ENCODE measurements at regions not wholly inside any gene's neighbourhood (a gene's known extent, or its start where the extent isn't known, plus 50 kb on each side); places are given as distances from the start of the nearest gene placed in this dataset.

GRCh38 chr3:153426344-153426743 lies 264.3 kb downstream of the RAP2B start:
- DNase-seq (ENCODE audit: low read depth, low spot score) (no peak), FAIRE-seq (no peak)
- no peaks in the 10 kb centered on the region for H4K20me1 ChIP-seq (replicated peaks; ENCODE audit: control insufficient read depth, extremely low read depth, insufficient read depth, low read length)
- no peaks in the 10 kb centered on the region for H3K36me3 ChIP-seq (ENCODE audit: control insufficient read depth in 2 of 2, extremely low read depth in 1 of 2, insufficient read depth in 2 of 2, low read length in 2 of 2)
- H3K4me3 ChIP-seq (replicated peaks in 1 of 3; ENCODE audit: insufficient read depth in 1 of 3, low read depth in 1 of 3, low read length in 3 of 3): no peak overlapping the region
- no peaks in the 10 kb centered on the region for H3K4me1 ChIP-seq (ENCODE audit: control insufficient read depth, extremely low read depth, insufficient read depth, low read length)
- intact Hi-C loops (cut with micrococcal nuclease) (no loop called here), dilution Hi-C loops (cut with MboI; ENCODE audit: extremely low pct_ligation_motif_present, low sequenced_read_pairs) (no loop called here)
- no peak overlapping the region for H2AFZ ChIP-seq (ENCODE audit: low read depth, low read length)
- no peaks in the 10 kb centered on the region for H3K27me3 ChIP-seq (ENCODE audit: control insufficient read depth in 2 of 2, insufficient read depth in 2 of 2, low read length in 2 of 2)
- no peaks in the 10 kb centered on the region for H3K9me1 ChIP-seq (replicated peaks; ENCODE audit: control insufficient read depth, extremely low read depth, insufficient read depth, low read length)
- H3K27ac ChIP-seq (ENCODE audit: insufficient read depth, low read depth, low read length): no peak overlapping the region
- no peak overlapping the region for H3K9ac ChIP-seq (replicated peaks; ENCODE audit: extremely low read depth, insufficient read depth, low read length)
- no peaks in the 10 kb centered on the region for H3K9me3 ChIP-seq (replicated peaks; ENCODE audit: control insufficient read depth, insufficient read depth, low read length)
- CTCF ChIA-PET: interaction anchor here (0.8 kb wide), 1 partner anchor 262 kb away, joined by 3 read pairs; no protein-coding TSS in a partner anchor
- BruUV-seq (replicated peaks): no TSS peak
- no peak for TF ChIP-seq POLR2AphosphoS5 (IDR thresholded peaks at IDR 0.05; ENCODE audit: insufficient read depth, low read depth, low read length)
- H3K4me2 ChIP-seq (ENCODE audit: insufficient read depth, low read length): no peak overlapping the region
- no peaks in the 10 kb centered on the region for H3K79me2 ChIP-seq (ENCODE audit: control insufficient read depth, insufficient read depth, low read length)
- POLR2A ChIA-PET: no interaction called here

- no peaks in the 10 kb centered on the region for H3K27me3 ChIP-seq (ENCODE audit: control insufficient read depth in 2 of 2, insufficient read depth in 2 of 2, low read length in 2 of 2)
- no peak overlapping the region for H3K4me3 ChIP-seq (replicated peaks in 1 of 3; ENCODE audit: insufficient read depth in 1 of 3, low read depth in 1 of 3, low read length in 3 of 3)
- H3K4me1 ChIP-seq (ENCODE audit: control insufficient read depth, extremely low read depth, insufficient read depth, low read length): no peaks in the 10 kb centered on the region
- dilution Hi-C loops (cut with MboI; ENCODE audit: extremely low pct_ligation_motif_present, low sequenced_read_pairs): no loop called here
- BruUV-seq (replicated peaks): no TSS peak
- H2AFZ ChIP-seq (ENCODE audit: low read depth, low read length): no peak overlapping the region
- no peak overlapping the region for H3K9ac ChIP-seq (replicated peaks; ENCODE audit: extremely low read depth, insufficient read depth, low read length)
- no peaks in the 10 kb centered on the region for H3K9me3 ChIP-seq (replicated peaks; ENCODE audit: control insufficient read depth, insufficient read depth, low read length)
- DNase-seq (ENCODE audit: low read depth, low spot score): no peak
- CTCF ChIA-PET: interaction anchor here (0.8 kb wide), 1 partner anchor 262 kb away, joined by 3 read pairs; no protein-coding TSS in a partner anchor
- FAIRE-seq: no peak
- H4K20me1 ChIP-seq (replicated peaks; ENCODE audit: control insufficient read depth, extremely low read depth, insufficient read depth, low read length): no peaks in the 10 kb centered on the region
- H3K79me2 ChIP-seq (ENCODE audit: control insufficient read depth, insufficient read depth, low read length): no peaks in the 10 kb centered on the region
- H3K4me2 ChIP-seq (ENCODE audit: insufficient read depth, low read length): no peak overlapping the region
- no peaks in the 10 kb centered on the region for H3K9me1 ChIP-seq (replicated peaks; ENCODE audit: control insufficient read depth, extremely low read depth, insufficient read depth, low read length)
- TF ChIP-seq MAX (IDR thresholded peaks at IDR 0.05; ENCODE audit: insufficient read depth, insufficient read length) (no peak), FOS (IDR thresholded peaks at IDR 0.05; ENCODE audit: borderline replicate concordance, insufficient read depth, low read length) (no peak)
- no peak overlapping the region for H3K27ac ChIP-seq (ENCODE audit: insufficient read depth, low read depth, low read length)
- H3K36me3 ChIP-seq (ENCODE audit: control insufficient read depth in 2 of 2, extremely low read depth in 1 of 2, insufficient read depth in 2 of 2, low read length in 2 of 2): no peaks in the 10 kb centered on the region
- POLR2A ChIA-PET: no interaction called here
- intact Hi-C loops (cut with micrococcal nuclease): no loop called here
Observed at GRCh38 chr3:153426803-153427202, 264.8 kb downstream of the RAP2B start.
